GM19467 (cell line): ENCODE measurements at regions not wholly inside any gene's neighbourhood (a gene's known extent, or its start where the extent isn't known, plus 50 kb on each side); places are given as distances from the start of the nearest gene placed in this dataset.
"Not testable (repeated sequence)": the region's sequence is repeated elsewhere in the genome, so short reads cannot be mapped to it uniquely, and the experiment has no call there.

Source experiments
- ATAC-seq: cut with Tn5 transposase; IDR thresholded peaks from one replicate; pipeline ENCODE4 v1.9.1; 2021; ENCODE audit warnings: mild to moderate bottlenecking, moderate library complexity; ENCODE audit not compliant: unreplicated experiment

DNA sequence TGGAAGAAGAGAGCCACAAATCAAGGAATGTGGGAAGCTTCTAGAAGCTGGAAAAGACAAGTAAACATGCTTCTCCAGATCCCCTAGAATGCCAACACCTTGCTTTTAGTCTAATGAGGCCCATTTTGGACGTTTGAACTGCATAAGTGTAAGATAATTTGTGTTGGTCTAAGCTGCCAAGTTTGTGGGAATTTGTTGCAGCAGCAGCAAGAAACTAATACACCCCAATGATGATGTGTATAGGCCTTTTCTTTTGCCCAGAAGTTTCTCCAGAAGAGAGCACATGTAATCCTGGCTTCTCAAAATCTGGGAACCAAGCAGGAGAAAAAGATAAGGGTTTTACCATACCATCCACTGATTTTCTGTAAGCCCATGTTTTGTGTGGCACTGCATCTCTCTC is 96.1 kb upstream of the DPT start:
- no peak for ATAC-seq

DNA sequence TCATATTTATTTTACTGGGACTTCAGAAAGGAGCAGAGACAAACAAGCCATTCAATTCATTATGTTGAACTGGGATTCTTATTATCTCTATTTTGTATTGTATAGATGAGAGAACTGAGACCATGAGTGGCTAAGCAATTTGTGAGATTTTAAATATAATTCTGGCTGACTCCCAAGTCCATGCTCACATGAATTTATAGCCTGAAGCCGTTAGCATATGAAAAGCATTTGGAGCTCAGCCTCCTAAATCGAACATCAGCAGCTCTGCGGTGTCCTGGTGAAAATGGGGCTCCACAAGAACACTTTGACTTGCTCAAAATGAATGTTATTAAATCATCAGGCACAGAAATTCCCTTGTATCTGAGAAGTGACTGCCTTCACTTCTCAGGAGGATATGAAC is 96.8 kb upstream of the DPT start:
- ATAC-seq, result no peak

DNA sequence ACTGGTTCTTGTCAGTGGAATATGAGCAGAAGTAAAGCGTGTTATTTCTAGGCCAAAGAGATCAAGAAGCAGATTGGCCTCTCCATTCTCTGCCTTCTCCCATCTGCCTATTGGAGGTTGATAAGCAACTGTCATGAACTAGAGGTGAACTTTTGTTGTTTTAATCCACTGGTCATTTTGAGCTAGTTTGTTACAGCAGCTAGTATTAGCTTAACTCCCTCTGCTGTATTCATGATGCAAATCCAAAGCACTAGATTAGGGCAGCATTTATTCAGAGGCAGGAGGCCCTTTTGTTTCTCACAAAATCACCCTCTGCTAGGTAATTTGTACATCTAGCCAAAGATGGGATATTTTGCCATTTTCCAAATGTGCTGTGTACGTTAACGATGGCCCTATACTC is 97.3 kb upstream of the DPT start:
- no peak for ATAC-seq

DNA sequence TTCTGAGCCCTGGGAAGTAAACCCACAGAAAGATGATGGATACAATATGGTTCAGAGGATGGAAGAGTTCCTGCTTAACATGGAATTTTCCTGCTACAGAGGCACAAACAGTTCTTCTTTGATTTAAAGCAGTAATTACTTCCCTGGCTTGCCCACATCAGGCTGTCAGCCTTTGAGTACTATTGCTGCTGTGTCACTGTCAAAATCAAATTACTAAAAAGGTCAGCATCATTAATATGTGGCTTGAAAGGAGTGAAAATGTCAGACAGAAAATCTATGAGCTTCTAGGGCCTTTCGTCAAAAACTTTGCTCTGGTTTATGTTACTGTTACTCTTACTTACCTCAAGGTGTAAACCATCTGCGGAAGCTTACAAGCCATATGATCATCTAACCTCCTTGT is 98.6 kb upstream of the DPT start:
- no peak for ATAC-seq

DNA sequence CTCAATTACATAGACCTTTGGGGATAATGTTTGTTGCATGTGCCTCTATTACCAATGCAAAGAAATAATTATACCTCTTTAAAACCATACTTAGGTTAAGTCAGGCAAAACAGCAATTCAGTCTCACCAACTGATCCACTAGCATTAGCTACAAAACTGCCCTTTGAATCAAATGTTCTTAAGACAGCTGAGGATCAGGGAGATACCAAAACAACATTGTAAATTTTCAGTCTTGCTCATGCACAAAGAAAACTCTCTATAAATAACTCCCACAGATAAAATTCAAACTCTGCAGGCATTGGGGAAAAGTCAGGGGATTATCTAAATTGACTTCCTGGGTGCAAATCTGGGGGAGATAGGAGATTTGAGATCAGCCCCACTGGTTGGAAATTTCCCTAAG is 100.9 kb upstream of the DPT start:
- ATAC-seq, result no peak

DNA sequence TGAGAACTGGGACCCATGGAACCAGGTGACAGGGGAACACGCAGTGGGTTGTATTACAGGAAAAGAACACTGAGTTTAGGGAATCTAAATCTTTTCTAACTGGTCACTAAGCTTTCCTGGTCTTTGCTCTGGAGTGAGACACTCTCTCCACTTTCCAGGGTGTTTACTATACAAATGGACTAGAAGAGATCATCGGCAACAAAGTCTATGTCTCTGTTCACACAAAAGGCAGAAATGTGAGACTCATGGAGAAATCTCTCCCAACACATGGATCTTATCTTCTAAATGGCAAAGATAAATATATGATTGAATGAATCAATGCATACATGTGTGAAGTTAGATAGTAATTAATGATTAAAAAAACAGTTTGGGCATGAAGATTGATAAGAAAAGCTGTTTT is 101.6 kb upstream of the DPT start:
- ATAC-seq, result no peak

DNA sequence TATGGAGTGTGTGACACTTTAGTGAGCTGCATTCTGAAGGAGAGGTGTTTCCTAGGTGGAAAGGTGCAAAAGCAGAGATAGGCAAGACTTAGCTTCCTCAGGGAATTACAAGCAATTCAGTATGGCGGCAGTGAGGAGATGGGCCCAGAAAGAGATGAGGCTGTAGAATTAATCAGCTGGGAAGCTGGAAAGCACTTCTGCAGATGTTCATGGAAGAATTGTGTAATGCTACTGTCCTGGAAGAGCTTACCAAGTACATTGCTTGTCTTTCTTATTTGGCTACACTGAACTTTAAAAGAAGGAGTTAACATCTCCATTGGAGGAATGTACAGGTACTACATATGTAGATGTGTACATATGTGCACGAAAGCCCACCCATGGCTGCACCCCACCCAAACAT is 103.7 kb upstream of the DPT start:
- ATAC-seq, result no peak

DNA sequence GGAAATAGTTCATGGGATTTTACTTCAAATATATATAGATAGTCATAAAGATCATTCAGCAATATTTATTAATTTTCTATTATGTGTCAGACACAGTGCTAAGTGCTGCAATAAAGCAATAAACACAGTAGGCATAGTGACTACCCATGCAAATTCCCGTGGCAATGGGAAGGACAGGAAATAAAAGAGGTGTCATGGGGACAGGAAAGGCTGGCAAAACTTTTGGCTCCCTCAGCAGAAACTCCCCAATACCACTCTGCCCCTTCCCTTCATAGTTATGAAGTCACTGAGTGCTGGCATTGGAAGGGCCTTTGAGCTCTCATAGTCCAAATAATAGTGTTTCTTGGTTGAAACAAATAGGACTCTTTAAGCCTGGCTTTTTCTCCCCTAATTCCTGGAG is 104.4 kb upstream of the DPT start:
- no peak for ATAC-seq

DNA sequence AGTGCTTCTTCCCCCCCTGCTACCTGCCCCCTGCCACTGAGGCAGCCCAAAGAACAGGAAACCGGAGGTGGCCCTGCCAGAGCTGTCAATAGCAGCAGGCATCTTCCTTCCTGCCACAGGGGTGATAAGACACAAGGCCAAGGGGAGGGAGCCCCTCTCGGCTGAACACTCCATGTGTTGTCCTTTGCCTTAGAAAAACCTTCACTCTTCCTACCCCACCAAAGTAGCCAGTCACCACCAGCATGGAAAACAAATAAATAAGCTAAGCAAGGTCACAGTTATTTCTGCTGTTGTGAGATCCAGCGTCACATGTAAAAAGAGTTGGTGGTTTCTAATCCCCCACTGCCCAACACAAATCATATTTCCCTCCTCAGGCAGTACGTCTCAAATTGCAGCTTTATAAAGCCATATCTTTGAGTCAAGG is 104.8 kb upstream of the DPT start:
- no peak for ATAC-seq

DNA sequence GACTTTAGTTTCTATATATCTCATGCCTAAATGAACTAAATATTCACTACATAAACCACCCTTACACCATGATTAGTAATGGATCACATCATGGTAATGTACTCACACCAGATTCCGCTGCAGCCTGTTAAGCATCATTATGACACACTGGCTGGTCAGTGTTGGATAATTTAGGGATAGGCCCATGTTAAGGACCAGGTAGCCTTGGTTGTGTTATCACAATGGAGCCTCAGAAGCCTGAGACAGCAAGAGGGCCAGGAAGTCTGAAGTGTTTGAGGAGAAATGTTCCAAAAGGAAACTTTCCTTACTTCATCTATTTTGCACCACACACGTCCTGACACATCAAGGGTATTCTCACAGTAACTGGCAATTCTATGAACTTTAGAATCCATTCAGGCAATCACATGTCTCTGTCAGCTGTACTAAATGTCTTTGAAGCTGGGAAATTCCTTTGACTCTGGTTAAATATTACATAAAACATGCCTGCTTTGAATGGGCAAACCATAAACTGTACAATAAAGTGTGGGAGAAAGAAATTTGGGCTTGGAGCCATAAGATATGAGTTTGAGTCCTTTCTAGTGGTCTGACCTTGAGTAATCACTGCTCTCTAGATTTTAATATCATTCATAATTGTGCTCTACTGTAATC is 105.3 kb upstream of the DPT start:
- ATAC-seq, result no peak

DNA sequence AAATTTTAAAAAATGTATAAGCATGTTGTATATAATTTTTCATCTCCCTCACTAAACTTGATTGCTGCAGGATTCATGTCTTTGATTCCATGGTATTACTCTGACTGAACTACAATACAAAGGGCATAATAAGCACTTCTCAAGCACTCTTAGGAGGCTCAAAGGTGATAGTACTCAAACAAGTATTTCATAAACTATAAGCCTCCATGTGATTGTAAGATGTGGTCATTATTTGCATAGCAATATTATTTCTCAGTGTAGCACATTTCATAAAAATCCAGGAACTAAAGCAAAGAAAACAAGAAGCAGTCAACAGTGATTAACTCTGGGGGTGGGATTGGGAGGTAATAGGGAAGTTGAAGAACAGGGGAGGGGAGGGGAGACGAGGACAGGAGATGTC is 106.2 kb upstream of the DPT start:
- ATAC-seq, result no peak

DNA sequence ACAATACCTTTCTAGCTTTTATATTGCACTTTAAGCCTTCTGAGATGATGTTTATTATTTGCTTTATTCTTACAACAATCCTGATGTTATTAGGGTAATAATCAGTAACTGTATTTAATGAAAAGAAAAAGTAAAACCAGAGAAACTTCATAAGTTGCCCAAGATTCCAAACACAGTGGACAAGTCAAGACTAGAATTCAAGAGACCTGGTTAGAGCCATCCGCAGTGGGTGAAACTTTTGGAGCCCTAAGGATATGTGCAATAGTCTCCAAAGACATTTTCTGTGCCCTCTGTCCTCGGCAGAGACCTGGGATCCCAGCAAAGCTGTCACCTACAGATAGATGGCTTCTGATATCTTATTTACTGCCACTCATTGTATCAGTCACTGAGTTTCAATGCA is 106.8 kb upstream of the DPT start:
- no peak for ATAC-seq

DNA sequence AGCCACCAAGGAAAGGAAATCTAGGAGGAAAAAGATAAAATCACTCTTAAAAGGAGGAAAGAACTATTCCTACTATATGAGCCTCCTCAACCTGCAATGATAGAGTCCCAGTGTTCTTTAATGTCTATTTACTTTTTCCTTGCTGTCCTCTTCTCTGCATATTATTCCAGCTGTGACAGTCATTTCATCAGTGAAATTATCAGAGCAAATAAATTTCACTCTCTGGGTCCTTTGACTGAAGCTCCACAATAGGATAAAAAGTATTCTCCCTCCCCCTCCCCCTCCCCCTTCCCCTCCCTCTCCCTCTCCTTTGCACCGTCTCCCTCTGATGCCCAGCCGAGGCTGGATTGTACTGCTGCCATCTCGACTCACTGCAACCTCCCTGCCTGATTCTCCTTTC is 107.5 kb upstream of the DPT start:
- ATAC-seq, result no peak

DNA sequence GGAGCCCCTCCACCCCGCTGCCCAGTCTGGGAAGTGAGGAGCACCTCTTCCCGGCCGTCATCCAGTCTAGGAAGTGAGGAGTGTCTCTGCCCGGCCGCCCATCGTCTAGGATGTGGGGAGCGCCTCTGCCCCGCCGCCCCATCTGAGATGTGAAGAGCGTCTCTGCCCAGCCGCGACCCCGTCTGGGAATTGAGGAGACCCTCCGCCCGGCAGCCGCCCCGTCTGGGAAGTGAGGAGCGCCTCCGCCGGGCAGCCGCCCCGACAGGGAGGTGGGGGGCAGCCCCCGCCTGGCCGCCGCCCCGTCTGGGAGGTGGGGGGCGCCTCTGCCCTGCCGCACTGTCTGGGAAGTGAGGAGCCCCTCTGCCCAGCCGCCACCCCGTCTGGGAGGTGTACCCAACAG is 108.2 kb upstream of the DPT start:
- not testable (repeated sequence) for ATAC-seq

DNA sequence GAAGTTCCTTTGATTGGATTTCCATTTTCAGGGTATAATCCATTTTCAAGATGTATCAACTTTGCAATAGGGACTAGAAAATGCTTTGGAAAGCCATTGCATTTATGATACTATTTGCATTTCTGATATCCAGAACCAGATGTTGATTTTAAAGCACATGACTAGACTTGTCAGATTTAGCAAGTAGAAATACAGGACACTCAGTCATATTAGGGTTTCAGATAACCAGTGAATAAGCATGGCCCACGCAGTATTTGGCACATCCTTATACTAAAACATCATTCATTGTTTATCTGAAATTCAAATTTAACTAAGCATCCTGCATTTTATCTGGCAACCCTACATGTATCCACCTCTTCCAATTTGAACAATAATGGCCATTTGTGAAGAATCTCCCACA is 113.3 kb upstream of the DPT start:
- no peak for ATAC-seq

DNA sequence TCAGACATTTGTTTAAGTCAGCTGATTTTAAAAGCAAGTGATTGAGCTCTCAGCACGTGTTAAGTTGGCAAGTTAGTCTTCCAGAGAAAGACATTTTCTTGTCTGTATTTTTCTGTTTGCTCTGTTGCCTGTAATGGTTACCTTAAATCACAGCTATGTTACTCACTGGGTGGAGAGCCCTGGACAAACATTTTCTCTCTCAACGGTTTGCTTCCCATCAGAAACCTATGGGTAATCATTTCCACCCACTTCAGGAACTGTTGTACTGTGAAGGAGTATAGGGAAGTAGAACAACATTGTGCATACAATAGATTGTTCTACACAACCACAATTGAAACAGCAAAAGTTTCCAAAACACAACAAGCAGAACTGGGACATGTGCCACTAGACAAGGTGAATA is 113.9 kb upstream of the DPT start:
- ATAC-seq, result no peak

DNA sequence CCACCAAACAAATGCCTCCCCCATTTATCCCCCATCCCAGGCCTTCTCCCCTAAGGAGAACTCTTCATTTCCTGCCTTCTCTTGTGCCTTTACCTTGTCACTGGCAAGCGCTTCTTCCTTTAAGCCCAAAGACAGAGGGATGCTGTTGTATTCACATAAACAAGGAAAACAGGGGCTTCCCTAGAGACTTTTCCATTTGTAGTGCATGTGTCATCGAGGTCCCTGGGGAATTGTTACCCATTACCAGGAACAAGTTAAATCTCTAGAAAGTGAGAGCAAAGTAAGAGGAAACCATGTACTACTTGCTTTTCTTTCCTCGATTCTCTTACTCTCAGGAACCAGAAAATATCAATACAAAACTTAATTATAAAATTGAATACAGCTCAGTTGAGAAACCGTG is 114.4 kb upstream of the DPT start:
- no peak for ATAC-seq

DNA sequence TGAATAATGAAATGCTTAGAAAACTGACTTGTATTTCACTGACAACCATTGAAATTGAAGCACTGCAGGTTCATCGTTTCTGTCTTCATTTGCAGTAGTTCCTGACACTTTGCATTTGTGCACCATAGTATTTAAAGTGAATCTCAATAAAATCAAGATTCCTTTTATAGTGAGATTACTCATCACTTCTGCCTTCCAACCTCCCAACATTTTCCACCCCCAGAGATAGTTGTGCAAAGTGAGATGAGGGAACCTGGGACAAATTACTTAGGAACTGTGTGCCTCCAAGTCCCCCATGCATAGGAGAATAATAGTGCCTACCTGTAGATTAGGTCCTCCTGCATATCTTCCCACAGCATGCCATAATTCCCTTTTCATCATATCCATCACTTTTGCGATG is 114.9 kb upstream of the DPT start:
- ATAC-seq, result no peak

DNA sequence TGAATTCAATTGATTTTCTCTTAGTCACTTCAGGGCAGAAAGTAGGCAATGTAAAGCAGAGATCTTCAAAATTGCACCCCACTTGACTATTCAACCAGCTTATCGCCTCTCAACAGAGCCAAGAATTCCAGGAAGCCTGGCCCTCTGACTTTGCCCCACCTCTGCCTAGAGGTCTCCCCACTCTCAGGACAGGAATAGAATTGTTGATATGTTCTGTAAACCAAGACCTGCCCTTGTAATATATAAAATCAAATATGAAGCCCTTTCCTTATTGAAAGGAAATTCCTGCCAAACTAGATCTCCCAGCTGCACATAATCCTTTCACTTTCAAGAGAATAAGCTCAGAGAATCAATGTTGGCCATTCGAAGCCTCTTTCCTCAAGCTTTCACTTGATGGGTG is 116.1 kb upstream of the DPT start:
- ATAC-seq, result no peak

DNA sequence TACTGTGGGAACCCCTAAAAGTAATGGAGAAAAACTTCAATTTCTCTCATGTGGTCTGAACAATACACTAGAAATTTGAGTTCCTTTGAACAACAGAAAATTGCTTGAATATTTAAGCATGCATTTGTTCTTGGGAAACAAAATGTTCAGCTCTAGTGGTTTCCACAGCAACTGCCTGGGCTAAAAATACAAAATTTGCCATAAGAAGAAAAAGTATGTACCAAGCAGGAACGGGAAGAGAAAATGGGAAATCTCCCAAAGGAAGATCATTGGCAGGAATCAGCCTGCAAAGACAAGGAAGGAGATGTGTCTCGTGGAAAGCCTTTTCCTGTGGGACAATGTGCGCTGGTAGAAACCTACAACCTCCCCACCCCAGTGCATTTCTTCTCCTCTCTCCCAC is 119.0 kb upstream of the DPT start:
- no peak for ATAC-seq

DNA sequence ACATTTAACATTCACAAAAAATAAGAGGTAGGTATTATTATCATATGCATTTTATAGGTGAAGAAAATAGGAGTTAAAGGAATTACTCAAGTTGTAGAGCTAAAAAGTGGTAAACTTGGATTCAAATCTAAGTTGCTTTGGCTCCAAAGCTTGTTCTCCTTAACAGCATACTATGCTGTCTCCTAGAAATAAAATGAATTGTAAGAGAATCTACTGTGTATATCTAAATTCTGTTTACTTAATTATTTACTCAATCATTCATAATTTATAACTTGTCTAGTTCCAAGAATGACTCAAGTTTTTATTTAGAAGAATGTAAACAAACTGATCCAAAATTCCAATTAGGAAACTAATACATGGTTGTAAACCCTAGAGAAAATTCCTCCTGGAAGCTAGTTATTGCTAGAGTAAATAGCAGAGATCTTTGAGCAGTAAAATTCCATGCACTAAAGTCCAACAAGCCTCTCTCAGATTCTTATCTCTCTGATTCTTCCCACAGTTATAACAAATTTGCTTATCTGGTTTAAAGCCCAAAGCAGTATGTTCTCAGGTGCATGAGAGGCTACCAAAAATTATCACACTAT is 132.5 kb upstream of the DPT start:
- no peak for ATAC-seq

DNA sequence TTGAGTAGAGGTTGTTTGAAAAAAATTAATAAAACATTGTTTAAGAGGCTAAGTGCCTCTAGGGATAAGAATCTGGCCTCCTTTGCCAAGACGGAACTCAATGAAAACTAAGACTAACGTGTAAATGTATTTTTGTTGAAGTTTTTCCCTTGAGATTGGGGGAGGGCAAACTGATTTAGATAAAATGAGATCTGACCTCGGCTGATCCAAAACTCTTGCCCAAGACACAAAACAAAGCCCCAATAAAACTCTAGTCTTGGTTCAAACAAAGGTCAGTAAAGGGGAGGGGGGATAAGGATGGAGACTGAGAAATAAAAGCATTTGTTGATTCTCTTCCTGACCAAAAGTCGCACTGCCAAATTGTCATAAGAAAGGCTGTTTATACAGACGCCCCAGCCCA is 134.8 kb upstream of the DPT start:
- no peak for ATAC-seq

DNA sequence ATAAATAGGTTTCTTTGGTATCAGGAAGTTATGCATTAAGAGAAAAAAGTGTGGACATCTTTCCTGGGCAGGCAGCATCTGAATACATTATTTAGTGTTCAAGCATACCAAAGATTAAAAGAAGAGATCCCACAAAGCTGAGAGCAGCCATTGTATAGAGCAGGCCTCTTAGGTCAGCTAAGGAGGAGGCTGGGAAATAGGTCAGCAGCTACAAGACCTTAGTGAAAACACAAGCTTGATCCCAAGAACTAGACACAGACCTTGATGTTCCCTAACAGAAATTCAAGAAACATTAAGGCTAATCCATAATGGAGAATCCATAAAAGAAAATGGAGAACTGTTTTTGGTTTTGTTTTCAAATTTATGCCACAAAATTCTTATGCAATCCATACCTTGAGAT is 135.3 kb upstream of the DPT start:
- ATAC-seq, result no peak
